B cell (primary cell): ENCODE measurements at regions not wholly inside any gene's neighbourhood (a gene's known extent, or its start where the extent isn't known, plus 50 kb on each side); places are given as distances from the start of the nearest gene placed in this dataset.

Experiments
- ATAC-seq: fragments of 200-7000 bp; cut with Tn5 transposase; one replicate; pipeline ENCODE4 v1.10.0; 2021; ENCODE audit warnings: low read depth, mild to moderate bottlenecking, moderate number of reproducible peaks, moderate library complexity
- CTCF ChIA-PET: fragments of 350-600 bp; sonication (Branson Sonifier 250); formaldehyde crosslinking; loops from one replicate; lab custom pipeline; 2021; ENCODE audit warnings: antibody characterized with exemption, inconsistent platforms; lab: Charles Lee
- POLR2A ChIA-PET: fragments of 350-600 bp; sonication (Branson Sonifier 250); formaldehyde crosslinking; loops from one replicate; lab custom pipeline; 2021; ENCODE audit warnings: antibody characterized with exemption; lab: Charles Lee
- DNase-seq: peaks from one replicate; pipeline ENCODE4 v3.0.0; 2013
- H2AFZ ChIP-seq: 2 replicates; pipeline ENCODE4 v1.6.1; 2012; ENCODE audit warnings: mild to moderate bottlenecking, low read depth, low read length; ENCODE audit not compliant: insufficient read depth, poor library complexity, severe bottlenecking
- H3K27ac ChIP-seq, 2 donors: 1 replicate in 1 of 2; 2 replicates in 1 of 2; pipeline ENCODE4 v1.5.1; 2012 to 2013; ENCODE audit warnings: low read length in 2 of 2, mild to moderate bottlenecking in 2 of 2, moderate library complexity in 1 of 2
- H3K27me3 ChIP-seq, 4 experiments: fragments of 200-600 bp in 1 of 4; sonication (generic) in 1 of 4; replicated peaks in 1 of 4; 1 replicate in 2 of 4; 2 replicates in 2 of 4; pipeline versions ENCODE4 v1.6.1 to v1.7.0; 2013 to 2016; ENCODE audit warnings: low read length in 3 of 4, mild to moderate bottlenecking in 2 of 4, mixed read lengths in 1 of 4, moderate library complexity in 1 of 4; ENCODE audit not compliant: insufficient read depth in 4 of 4, control insufficient read depth in 3 of 4; ENCODE audit errors: control extremely low read depth in 1 of 4
- H3K36me3 ChIP-seq, 2 experiments: replicated peaks in 1 of 2; 1 replicate in 1 of 2; 2 replicates in 1 of 2; pipeline versions ENCODE4 v1.6.1 to v1.7.1; 2013; ENCODE audit warnings: low read length in 1 of 2; ENCODE audit not compliant: insufficient read depth in 2 of 2, control insufficient read depth in 1 of 2; ENCODE audit errors: control extremely low read depth in 1 of 2, extremely low read depth in 1 of 2
- H3K4me1 ChIP-seq, 2 donors: fragments of 200-600 bp in 1 of 2; sonication (generic) in 1 of 2; 1 replicate in 1 of 2; 2 replicates in 1 of 2; pipeline versions ENCODE4 v1.5.1 to v1.6.1; 2013 to 2017; ENCODE audit warnings: low read length in 2 of 2; ENCODE audit not compliant: control insufficient read depth in 2 of 2, insufficient read depth in 2 of 2
- H3K4me2 ChIP-seq: replicated peaks from 2 replicates; pipeline ENCODE3; 2012; ENCODE audit warnings: mild to moderate bottlenecking, low read depth, low read length; ENCODE audit not compliant: poor library complexity, severe bottlenecking
- H3K4me3 ChIP-seq, 5 experiments: fragments of 200-600 bp in 1 of 5; sonication (generic) in 1 of 5; 1 replicate in 3 of 5; 2 replicates in 2 of 5; pipeline versions ENCODE4 v1.5.1 to v1.7.0; 2011 to 2016; ENCODE audit warnings: low read length in 4 of 5, mild to moderate bottlenecking in 4 of 5, low read depth in 2 of 5, control low read depth in 1 of 5, moderate library complexity in 1 of 5; ENCODE audit not compliant: insufficient read depth in 1 of 5; ENCODE audit errors: control extremely low read depth in 1 of 5, extremely low read depth in 1 of 5
- H3K79me2 ChIP-seq: fragments of 200-600 bp; sonication (generic); one replicate; pipeline ENCODE4 v1.6.0; 2016; ENCODE audit warnings: low read length; ENCODE audit not compliant: control insufficient read depth, insufficient read depth
- H3K9ac ChIP-seq: fragments of 200-600 bp; sonication (generic); 2 replicates; pipeline ENCODE4 v1.6.1; 2017; ENCODE audit warnings: mild to moderate bottlenecking, low read length, moderate library complexity
- H3K9me3 ChIP-seq, 3 donors: one replicate each; pipeline versions ENCODE4 v1.6.1 to v1.7.1; 2013; ENCODE audit warnings: low read length in 2 of 3; ENCODE audit not compliant: control insufficient read depth in 2 of 3, insufficient read depth in 1 of 3; ENCODE audit errors: control extremely low read depth in 1 of 3
- H4K20me1 ChIP-seq: 2 replicates; pipeline ENCODE4 v1.6.0; 2012; ENCODE audit warnings: mild to moderate bottlenecking, low read length; ENCODE audit not compliant: insufficient read depth, control insufficient read depth, poor library complexity, severe bottlenecking
- H3K27ac Mint-ChIP-seq: one replicate; pipeline ENCODE4 v1.8.0; 2021; ENCODE audit warnings: mixed read lengths
- H3K27me3 Mint-ChIP-seq: one replicate; pipeline ENCODE4 v1.8.0; 2021; ENCODE audit warnings: mixed read lengths
- H3K4me1 Mint-ChIP-seq: one replicate; pipeline ENCODE4 v1.8.0; 2021; ENCODE audit warnings: mixed read lengths
- H3K4me3 Mint-ChIP-seq: one replicate; pipeline ENCODE4 v1.8.0; 2021; ENCODE audit warnings: mixed read lengths
- H3K9me3 Mint-ChIP-seq: one replicate; pipeline ENCODE4 v1.8.0; 2022; ENCODE audit warnings: mixed read lengths; ENCODE audit not compliant: insufficient read depth
- CTCF ChIP-seq: fragments of 200-600 bp; IDR thresholded peaks from one replicate; pipeline ENCODE4 v1.8.0; 2022; ENCODE audit warnings: antibody characterized with exemption, mild to moderate bottlenecking
- EZH2 ChIP-seq: IDR thresholded peaks from 2 replicates; pipeline ENCODE4 v1.6.1; 2012; ENCODE audit warnings: borderline replicate concordance, low read depth, mild to moderate bottlenecking, moderate library complexity, low read length; ENCODE audit not compliant: insufficient read depth, poor library complexity, severe bottlenecking
- WGBS: methylation state at CpG from one replicate; pipeline ENCODE4 v1.1.5; 2013; ENCODE audit warnings: missing lambda C conversion rate; ENCODE audit not compliant: insufficient coverage; 5-methylcytosine and 5-hydroxymethylcytosine counted together
- intact Hi-C: fragments of 100-400 bp; cut with micrococcal nuclease; formaldehyde crosslinking; loops from one replicate; pipeline ENCODE4 v1.10.0; 2022

- no peak for TF ChIP-seq CTCF
- no peak for TF ChIP-seq EZH2
- Histone ChIP-seq H3K9me3 (peaks cover 0 to 1% (median 0%) of the 10 kb centered on the region in 3 donors), H3K4me2 (no peak overlapping the region), H3K27ac (no peak overlapping the region), H4K20me1 (no peaks in the 10 kb centered on the region), H3K4me1 (peaks cover 0 to 2% of the 10 kb centered on the region in 2 donors), H3K4me3 (no peak overlapping the region), H3K79me2 (no peaks in the 10 kb centered on the region), H2AFZ (no peak overlapping the region), H3K36me3 (no peaks in the 10 kb centered on the region), H3K27me3 (no peaks in the 10 kb centered on the region), H3K9ac (no peak overlapping the region)
- no peaks in the 10 kb centered on the region for H3K27me3 Mint-ChIP-seq
- no peak overlapping the region for H3K27ac Mint-ChIP-seq
- ChIA-PET CTCF (no interaction called here), POLR2A (no interaction called here)
- no peak overlapping the region for H3K4me3 Mint-ChIP-seq
- no CpG with 5 or more reads among the region's 3 CpGs for WGBS
- H3K9me3 Mint-ChIP-seq = no peaks in the 10 kb centered on the region
- DNase-seq = no peak
- ATAC-seq = no peak
- intact Hi-C loops = no loop called here
- H3K4me1 Mint-ChIP-seq = no peaks in the 10 kb centered on the region
Observed at GRCh38 chr6:119908157-119908556, 558.6 kb upstream of the MAN1A1 start.

GRCh38 chr6:119902681-119903080 lies 553.1 kb upstream of the MAN1A1 start:
- Histone ChIP-seq H3K9ac (no peak overlapping the region), H3K36me3 (no peaks in the 10 kb centered on the region), H3K27ac (no peak overlapping the region), H3K79me2 (no peaks in the 10 kb centered on the region), H3K9me3 (no peaks in the 10 kb centered on the region), H2AFZ (no peak overlapping the region), H3K27me3 (no peaks in the 10 kb centered on the region), H3K4me3 (no peak overlapping the region), H3K4me2 (no peak overlapping the region), H3K4me1 (peaks cover 0 to 3% of the 10 kb centered on the region in 2 donors), H4K20me1 (no peaks in the 10 kb centered on the region)
- WGBS = no CpG with 5 or more reads among the region's 1 CpG
- no peak overlapping the region for H3K27ac Mint-ChIP-seq
- intact Hi-C loops = no loop called here
- H3K4me3 Mint-ChIP-seq = no peak overlapping the region
- DNase-seq (no peak), ATAC-seq (no peak)
- H3K4me1 Mint-ChIP-seq = peaks cover 3% of the 10 kb centered on the region
- no peak for TF ChIP-seq CTCF
- TF ChIP-seq EZH2 = no peak
- H3K9me3 Mint-ChIP-seq = no peaks in the 10 kb centered on the region
- CTCF ChIA-PET = no interaction called here
- no peaks in the 10 kb centered on the region for H3K27me3 Mint-ChIP-seq
- POLR2A ChIA-PET = no interaction called here
